ELF-1 (cell line): ENCODE measurements at regions not wholly inside any gene's neighbourhood (a gene's known extent, or its start where the extent isn't known, plus 50 kb on each side); places are given as distances from the start of the nearest gene placed in this dataset.
"Not testable (repeated sequence)": the region's sequence is repeated elsewhere in the genome, so short reads cannot be mapped to it uniquely, and the experiment has no call there.

Experiments used
- DNase-seq: peaks from one replicate; pipeline ENCODE4 v3.0.0-alpha.2; 2016; ENCODE audit warnings: low read depth, low spot score

GRCh38 chr15:32536507-32537172 is 56.6 kb upstream of the GOLGA8N start:
- DNase-seq = peak; percentile 8

DNA sequence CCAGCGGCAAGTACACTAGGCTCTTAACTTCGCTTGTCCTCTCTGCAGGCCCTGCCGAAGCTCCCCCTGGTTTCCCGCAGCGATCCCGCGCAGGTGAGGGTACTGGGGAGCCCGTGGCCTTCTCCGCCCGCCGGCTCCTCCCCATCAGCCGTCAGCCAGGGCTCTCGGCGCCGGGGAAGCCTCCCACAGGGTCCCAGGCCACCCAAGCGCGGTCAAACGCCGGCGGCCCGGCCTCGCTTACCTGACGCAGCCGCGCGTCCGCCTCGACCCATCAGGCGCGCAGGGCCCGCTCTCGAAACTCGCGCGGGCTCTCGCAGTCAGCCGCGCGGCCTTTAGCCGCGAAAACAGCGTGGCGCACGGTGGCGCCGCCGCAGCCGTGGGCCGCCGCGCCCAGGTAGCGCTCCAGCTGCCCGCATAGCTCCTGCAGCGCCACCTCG is 57.2 kb upstream of the GOLGA8N start:
- not testable (repeated sequence) for DNase-seq

- DNase-seq = not testable (repeated sequence)
Observed at GRCh38 chr15:32535150-32535898, 57.9 kb upstream of the GOLGA8N start.

DNA sequence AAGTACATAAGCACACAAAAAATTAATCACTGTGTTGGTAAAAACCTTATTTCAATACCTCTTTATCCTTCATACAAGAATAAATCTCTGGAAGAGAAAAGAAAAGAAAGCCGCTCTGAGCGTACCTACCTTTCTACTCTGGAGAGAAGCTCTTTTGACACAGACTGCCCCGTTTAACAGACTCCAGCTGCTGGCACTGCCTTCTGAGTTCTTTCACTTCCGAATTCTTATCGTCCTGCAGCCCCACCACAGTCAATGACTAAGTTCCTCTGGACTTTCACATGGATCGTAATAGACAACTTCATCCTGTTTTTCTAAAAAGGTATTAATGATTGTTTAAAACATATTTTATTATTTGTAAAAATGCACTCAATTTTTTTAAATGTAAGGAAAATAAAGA is 67.5 kb upstream of the GOLGA8O start:
- DNase-seq = not testable (repeated sequence)

- DNase-seq = not testable (repeated sequence)
Observed at GRCh38 chr15:32522421-32522820, 67.0 kb upstream of the GOLGA8O start.

DNA sequence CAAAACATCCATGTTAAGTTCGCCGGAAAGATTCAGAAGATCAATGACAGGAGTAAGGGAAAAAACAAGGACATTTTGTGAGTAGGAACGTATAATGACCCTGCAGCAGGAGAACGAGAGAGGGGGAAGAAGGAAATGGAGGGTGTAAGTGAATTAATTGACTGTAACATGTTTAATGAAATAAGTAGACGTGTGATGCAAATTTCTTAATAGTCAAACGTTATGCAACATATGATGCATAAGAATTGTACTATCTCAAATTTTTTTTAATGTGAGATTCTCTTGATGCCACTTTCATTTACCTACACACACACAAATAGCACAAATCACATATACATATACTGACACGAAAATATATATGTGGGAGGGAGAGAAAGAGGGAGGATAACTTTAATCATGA is 63.5 kb upstream of the GOLGA8O start:
- not testable (repeated sequence) for DNase-seq

DNA sequence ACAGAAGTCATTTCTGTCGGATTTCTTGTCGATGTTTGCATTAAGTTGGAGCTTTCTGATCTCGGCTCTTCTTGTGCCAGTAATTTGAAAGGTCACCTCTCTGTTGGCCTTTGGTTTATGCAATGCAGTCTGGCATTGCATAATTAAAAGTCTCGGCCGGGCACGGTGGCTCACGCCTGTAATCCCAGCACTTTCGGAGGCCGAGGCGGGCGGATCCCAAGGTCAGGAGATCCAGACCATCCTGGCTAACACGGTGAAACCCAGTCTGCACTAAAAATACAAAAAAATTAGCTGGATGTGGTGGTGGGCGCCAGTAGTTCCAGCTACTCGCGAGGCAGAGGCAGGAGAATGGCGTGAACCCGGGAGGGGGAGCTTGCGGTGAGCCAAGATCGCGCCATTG is 62.6 kb upstream of the GOLGA8O start:
- not testable (repeated sequence) for DNase-seq

- DNase-seq = not testable (repeated sequence)
Observed at GRCh38 chr15:32516954-32517353, 61.5 kb upstream of the GOLGA8O start.

GRCh38 chr15:32513378-32513777 is 57.9 kb upstream of the GOLGA8O start:
- DNase-seq = not testable (repeated sequence)

- not testable (repeated sequence) for DNase-seq
Observed at GRCh38 chr15:32510027-32510426, 54.6 kb upstream of the GOLGA8O start.

GRCh38 chr15:32508081-32508480 is 52.6 kb upstream of the GOLGA8O start:
- DNase-seq = not testable (repeated sequence)

DNA sequence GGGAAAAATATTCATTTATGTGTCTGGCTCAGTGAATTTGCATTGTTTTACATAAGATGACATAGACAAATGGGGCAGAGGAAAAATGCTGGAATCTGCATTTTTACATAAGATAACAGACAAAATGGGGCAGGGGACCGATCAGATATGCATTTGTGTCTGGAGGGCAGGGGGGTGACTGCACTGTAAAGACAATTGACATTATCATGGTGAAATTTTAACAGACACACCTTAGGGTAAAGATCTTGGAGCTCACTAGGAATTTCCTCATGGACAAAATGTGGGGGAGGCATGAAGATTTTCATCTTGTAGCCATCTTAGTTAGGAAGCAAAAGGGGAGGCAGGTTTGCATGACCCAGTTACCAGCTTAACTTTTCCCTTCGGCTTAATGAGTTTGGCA is 51.4 kb upstream of the GOLGA8O start:
- not testable (repeated sequence) for DNase-seq

- not testable (repeated sequence) for DNase-seq
Observed at GRCh38 chr15:32505633-32506032, 50.2 kb upstream of the GOLGA8O start.
